Tongue (tissue), 1 donor: ENCODE measurements at regions not wholly inside any gene's neighbourhood (a gene's known extent, or its start where the extent isn't known, plus 50 kb on each side); places are given as distances from the start of the nearest gene placed in this dataset. TPM values are rescaled to one million over a fixed set of nuclear protein-coding genes. Genes with fewer than 3 reads are reported as not detected.

Source experiments
- small RNA-seq: library from RNA; depleted of rRNA; stranded (forward); fragments of <200 nt; gene quantifications from one replicate; pipeline ENCODE3, GENCODE V24; 2014; ENCODE audit warnings: low replicate concordance

Small RNA genes in the stretch of these regions (small RNA-seq; reads per million reads assigned to genes)
- not detected for gene AL161788.1
- gene AL162413.1 = not detected
- gene AL592227.1 = not detected
- gene RNU2-47P = not detected
